ENCODE measurements at regions not wholly inside any gene's neighbourhood (a gene's known extent, or its start where the extent isn't known, plus 50 kb on each side); places are given as distances from the start of the nearest gene placed in this dataset.

DNA sequence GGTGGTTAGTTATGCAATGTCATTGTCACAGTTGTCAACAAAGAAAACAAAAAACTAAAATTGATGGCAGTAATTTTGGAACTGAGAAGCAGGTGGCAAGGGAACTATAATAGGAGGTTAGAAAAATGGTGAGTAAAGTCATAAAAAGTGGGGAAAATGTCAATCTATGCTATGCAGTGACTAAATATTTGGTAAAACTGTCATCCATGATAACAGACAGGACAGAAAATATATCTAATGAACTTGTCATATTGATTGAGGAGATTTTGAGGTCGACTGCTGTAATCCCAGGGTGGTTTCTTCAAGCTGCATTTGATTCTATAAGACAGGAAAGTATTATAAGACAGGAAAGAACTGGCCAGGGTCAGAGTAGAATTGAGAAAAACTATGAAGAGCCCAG lies 998.4 kb downstream of the IGSF11 start:
- no peaks in the 10 kb centered on the region for H3K27me3 ChIP-seq (ENCODE audit: low read length)
- POLR2A ChIA-PET (ENCODE audit: unreplicated experiment), result no interaction called here
- no peak overlapping the region for H2AFZ ChIP-seq (ENCODE audit: low read length)
- no peaks in the 10 kb centered on the region for H3F3A ChIP-seq (ENCODE audit: low read length, unreplicated experiment)
- no peak overlapping the region for H3K27ac ChIP-seq (ENCODE audit: low read length)
- no TSS peak for BruUV-seq (replicated peaks)
- no peaks in the 10 kb centered on the region for H3K4me1 ChIP-seq (ENCODE audit: insufficient read depth, low read length)
- DNase-seq, result no peak
- H4K20me1 ChIP-seq (ENCODE audit: low read length), result no peaks in the 10 kb centered on the region
- CTCF ChIA-PET, result no interaction called here
- no peak overlapping the region for H3K4me3 ChIP-seq (ENCODE audit: low read length)
- H3K9me2 ChIP-seq (replicated peaks; ENCODE audit: low read length), result no peaks in the 10 kb centered on the region
- no peaks in the 10 kb centered on the region for H3K36me3 ChIP-seq (ENCODE audit: low read depth, low read length)
- H3K9me3 ChIP-seq (ENCODE audit: low read length), result peaks cover 59% of the 10 kb centered on the region
- no peak for ATAC-seq
- H3K4me2 ChIP-seq (ENCODE audit: low read length), result no peak overlapping the region
- intact Hi-C loops (cut with micrococcal nuclease), result no loop called here
- no peaks in the 10 kb centered on the region for H3K79me2 ChIP-seq (ENCODE audit: low read length)
- TF ChIP-seq EZH2phosphoT487 (IDR thresholded peaks at IDR 0.05; ENCODE audit: borderline replicate concordance, low read length) (no peak), EZH2 (IDR thresholded peaks at IDR 0.05; ENCODE audit: low read length, unreplicated experiment) (no peak)
- TF ChIP-seq, protein P1, sequence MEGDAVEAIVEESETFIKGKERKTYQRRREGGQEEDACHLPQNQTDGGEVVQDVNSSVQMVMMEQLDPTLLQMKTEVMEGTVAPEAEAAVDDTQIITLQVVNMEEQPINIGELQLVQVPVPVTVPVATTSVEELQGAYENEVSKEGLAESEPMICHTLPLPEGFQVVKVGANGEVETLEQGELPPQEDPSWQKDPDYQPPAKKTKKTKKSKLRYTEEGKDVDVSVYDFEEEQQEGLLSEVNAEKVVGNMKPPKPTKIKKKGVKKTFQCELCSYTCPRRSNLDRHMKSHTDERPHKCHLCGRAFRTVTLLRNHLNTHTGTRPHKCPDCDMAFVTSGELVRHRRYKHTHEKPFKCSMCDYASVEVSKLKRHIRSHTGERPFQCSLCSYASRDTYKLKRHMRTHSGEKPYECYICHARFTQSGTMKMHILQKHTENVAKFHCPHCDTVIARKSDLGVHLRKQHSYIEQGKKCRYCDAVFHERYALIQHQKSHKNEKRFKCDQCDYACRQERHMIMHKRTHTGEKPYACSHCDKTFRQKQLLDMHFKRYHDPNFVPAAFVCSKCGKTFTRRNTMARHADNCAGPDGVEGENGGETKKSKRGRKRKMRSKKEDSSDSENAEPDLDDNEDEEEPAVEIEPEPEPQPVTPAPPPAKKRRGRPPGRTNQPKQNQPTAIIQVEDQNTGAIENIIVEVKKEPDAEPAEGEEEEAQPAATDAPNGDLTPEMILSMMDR (conservative IDR thresholded peaks at IDR 0.05; ENCODE audit: low read depth, low read length), result no peak
- no peak overlapping the region for H3K9ac ChIP-seq (ENCODE audit: low read length)

DNA sequence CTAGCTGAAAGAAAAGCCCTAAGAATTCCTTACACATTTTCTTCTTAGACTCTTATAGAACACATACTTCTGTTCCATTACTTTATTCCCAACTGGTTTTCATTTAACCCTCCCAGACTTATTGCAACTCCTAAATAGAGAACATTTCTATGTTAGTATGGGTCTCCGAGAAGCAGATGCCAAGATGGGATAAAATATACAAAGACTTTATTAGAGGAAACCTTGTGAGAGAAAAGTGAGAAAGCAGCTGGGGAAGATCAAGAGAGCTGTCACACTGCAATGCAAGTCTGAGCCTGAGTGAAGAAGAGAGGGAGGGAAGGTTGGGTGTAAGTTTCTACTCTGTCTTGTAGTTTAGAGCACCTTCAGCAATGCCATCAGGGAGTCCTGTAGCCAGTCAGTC lies 979.3 kb downstream of the IGSF11 start:
- ChIA-PET CTCF (no interaction called here), POLR2A (ENCODE audit: unreplicated experiment) (no interaction called here)
- Histone ChIP-seq H3F3A (ENCODE audit: low read length, unreplicated experiment) (no peaks in the 10 kb centered on the region), H2AFZ (ENCODE audit: low read length) (no peak overlapping the region), H3K9ac (ENCODE audit: low read length) (no peak overlapping the region), H3K27ac (ENCODE audit: low read length) (no peak overlapping the region), H3K4me1 (ENCODE audit: insufficient read depth, low read length) (no peaks in the 10 kb centered on the region), H3K9me3 (ENCODE audit: low read length) (peaks cover 34% of the 10 kb centered on the region), H3K4me2 (ENCODE audit: low read length) (no peak overlapping the region), H4K20me1 (ENCODE audit: low read length) (no peaks in the 10 kb centered on the region), H3K27me3 (ENCODE audit: low read length) (no peaks in the 10 kb centered on the region), H3K79me2 (ENCODE audit: low read length) (no peaks in the 10 kb centered on the region), H3K4me3 (ENCODE audit: low read length) (no peak overlapping the region), H3K9me2 (replicated peaks; ENCODE audit: low read length) (no peaks in the 10 kb centered on the region), H3K36me3 (ENCODE audit: low read depth, low read length) (no peaks in the 10 kb centered on the region)
- DNase-seq (no peak), ATAC-seq (no peak)
- BruUV-seq (replicated peaks), result no TSS peak
- TF ChIP-seq EZH2phosphoT487 (IDR thresholded peaks at IDR 0.05; ENCODE audit: borderline replicate concordance, low read length), result no peak
- TF ChIP-seq, protein P1 (conservative IDR thresholded peaks at IDR 0.05; ENCODE audit: low read depth, low read length), result no peak
- TF ChIP-seq EZH2 (IDR thresholded peaks at IDR 0.05; ENCODE audit: low read length, unreplicated experiment), result no peak
- intact Hi-C loops (cut with micrococcal nuclease), result no loop called here

DNA sequence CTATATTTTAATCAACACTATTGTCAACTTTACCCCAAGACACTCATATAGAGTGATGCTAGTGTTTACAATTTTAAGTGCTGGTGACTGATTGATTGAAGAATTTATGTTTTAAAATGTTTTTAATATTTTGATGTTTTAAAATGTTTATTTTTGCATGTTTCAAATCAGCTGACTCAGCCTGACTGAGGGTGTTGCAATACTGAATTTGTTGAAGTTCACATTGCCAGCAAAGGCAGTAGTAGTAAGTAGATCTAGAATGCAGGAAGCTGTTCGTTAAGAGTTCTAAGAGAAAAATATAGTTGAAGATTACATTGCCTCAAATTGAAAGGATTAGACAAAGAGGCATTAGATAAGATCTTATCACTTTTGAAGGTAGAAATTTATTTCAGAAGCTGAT lies 977.6 kb downstream of the IGSF11 start:
- Histone ChIP-seq H3K9me3 (ENCODE audit: low read length) (peaks cover 39% of the 10 kb centered on the region), H3K27me3 (ENCODE audit: low read length) (no peaks in the 10 kb centered on the region), H4K20me1 (ENCODE audit: low read length) (no peaks in the 10 kb centered on the region), H3K79me2 (ENCODE audit: low read length) (no peaks in the 10 kb centered on the region), H3K27ac (ENCODE audit: low read length) (no peak overlapping the region), H3K4me3 (ENCODE audit: low read length) (no peak overlapping the region), H3K9me2 (replicated peaks; ENCODE audit: low read length) (no peaks in the 10 kb centered on the region), H2AFZ (ENCODE audit: low read length) (no peak overlapping the region), H3K36me3 (ENCODE audit: low read depth, low read length) (no peaks in the 10 kb centered on the region), H3K4me1 (ENCODE audit: insufficient read depth, low read length) (no peaks in the 10 kb centered on the region), H3K9ac (ENCODE audit: low read length) (no peak overlapping the region), H3K4me2 (ENCODE audit: low read length) (no peak overlapping the region), H3F3A (ENCODE audit: low read length, unreplicated experiment) (no peaks in the 10 kb centered on the region)
- ATAC-seq, result no peak
- no peak for DNase-seq
- ChIA-PET POLR2A (ENCODE audit: unreplicated experiment) (no interaction called here), CTCF (no interaction called here)
- TF ChIP-seq, protein P1 (conservative IDR thresholded peaks at IDR 0.05; ENCODE audit: low read depth, low read length), result no peak
- TF ChIP-seq EZH2 (IDR thresholded peaks at IDR 0.05; ENCODE audit: low read length, unreplicated experiment) (no peak), EZH2phosphoT487 (IDR thresholded peaks at IDR 0.05; ENCODE audit: borderline replicate concordance, low read length) (no peak)
- intact Hi-C loops (cut with micrococcal nuclease), result no loop called here
- BruUV-seq (replicated peaks), result no TSS peak

Measured in PC-3 (cell line).